Sigmoid colon (tissue), 4 donors: ENCODE measurements at regions not wholly inside any gene's neighbourhood (a gene's known extent, or its start where the extent isn't known, plus 50 kb on each side); places are given as distances from the start of the nearest gene placed in this dataset.

Experiments
- POLR2AphosphoS5 ChIP-seq, 4 donors: sonication (generic); formaldehyde crosslinking; IDR thresholded peaks; one replicate each; pipeline ENCODE4 v1.6.1; 2017; ENCODE audit warnings: antibody characterized with exemption in 4 of 4
- TF ChIP-seq, protein P1 (sequence below), 4 experiments: fragments of 450-650 bp in 3 of 4; fragments of 200-600 bp in 1 of 4; IDR thresholded peaks; one replicate each; pipeline ENCODE4 v1.5.1; 2016 to 2019; ENCODE audit warnings: antibody characterized with exemption in 4 of 4, mild to moderate bottlenecking in 3 of 4, moderate library complexity in 2 of 4

DNA sequence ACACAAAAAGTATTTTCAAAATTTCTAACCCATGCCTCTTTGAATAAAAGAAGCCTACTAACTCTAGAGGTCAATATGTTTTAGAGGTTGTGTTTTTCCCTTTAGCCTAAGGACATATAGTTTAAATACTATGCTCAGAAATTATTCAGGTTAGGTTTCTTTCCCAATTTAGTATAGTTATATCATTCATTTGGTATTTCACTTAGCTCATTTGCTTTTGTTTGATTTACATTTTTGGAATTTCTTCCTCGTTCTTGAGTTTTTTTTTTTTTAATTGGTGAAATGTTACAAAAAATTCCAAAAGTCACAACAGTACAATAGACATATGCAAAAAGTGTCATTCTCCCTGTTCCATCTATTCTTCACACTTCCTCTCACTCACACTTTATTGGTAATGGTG lies 371.3 kb upstream of the TNP1 start:
- TF ChIP-seq, protein P1, sequence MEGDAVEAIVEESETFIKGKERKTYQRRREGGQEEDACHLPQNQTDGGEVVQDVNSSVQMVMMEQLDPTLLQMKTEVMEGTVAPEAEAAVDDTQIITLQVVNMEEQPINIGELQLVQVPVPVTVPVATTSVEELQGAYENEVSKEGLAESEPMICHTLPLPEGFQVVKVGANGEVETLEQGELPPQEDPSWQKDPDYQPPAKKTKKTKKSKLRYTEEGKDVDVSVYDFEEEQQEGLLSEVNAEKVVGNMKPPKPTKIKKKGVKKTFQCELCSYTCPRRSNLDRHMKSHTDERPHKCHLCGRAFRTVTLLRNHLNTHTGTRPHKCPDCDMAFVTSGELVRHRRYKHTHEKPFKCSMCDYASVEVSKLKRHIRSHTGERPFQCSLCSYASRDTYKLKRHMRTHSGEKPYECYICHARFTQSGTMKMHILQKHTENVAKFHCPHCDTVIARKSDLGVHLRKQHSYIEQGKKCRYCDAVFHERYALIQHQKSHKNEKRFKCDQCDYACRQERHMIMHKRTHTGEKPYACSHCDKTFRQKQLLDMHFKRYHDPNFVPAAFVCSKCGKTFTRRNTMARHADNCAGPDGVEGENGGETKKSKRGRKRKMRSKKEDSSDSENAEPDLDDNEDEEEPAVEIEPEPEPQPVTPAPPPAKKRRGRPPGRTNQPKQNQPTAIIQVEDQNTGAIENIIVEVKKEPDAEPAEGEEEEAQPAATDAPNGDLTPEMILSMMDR (IDR thresholded peaks at IDR 0.05), result no peak
- TF ChIP-seq POLR2AphosphoS5 (IDR thresholded peaks at IDR 0.05), result no peak
